Fibroblast of peridontal ligament (primary cell): ENCODE measurements at regions not wholly inside any gene's neighbourhood (a gene's known extent, or its start where the extent isn't known, plus 50 kb on each side); places are given as distances from the start of the nearest gene placed in this dataset.

Experiments
- DNase-seq: peaks from one replicate; pipeline ENCODE4 v3.0.0-alpha.2; 2010; ENCODE audit errors: extremely low read depth

DNA sequence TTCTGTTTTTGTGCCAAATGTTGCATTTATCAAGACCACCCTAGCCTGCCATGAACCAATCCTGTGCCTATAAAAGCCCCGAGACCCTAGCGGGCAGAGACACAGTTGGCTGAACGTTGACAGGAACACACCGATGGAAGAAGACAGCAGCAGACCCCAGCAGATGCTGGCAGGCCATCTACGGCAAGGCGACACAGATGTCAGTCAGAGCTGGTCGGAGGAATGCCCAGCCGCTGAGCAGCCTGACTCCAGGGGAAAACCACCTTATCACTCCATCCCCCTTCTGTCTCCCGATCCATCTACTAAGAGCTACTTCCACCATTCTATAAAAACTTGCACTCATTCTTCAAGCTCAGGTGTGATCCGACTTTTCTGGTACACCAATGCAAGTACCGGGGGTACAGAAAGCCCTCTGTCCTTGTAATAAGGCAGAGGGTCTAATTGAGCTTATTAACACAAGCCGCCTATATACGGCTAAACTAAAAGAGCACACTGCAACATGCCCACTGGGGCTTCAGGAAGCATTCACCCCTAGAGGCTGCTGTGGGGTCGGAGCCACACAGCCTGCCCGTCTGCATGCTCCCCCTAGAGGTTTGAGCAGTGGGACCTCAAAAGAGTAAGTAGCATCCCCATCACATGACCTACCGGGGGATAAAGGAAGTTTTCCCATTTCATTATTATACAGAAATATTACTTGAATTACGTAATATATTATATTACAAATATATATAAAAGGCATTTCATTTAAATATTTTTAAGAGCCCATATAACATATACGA lies 1156.3 kb upstream of the B3GALT2 start:
- no peak for DNase-seq

- DNase-seq: no peak
Measured at GRCh38 chr1:194341587-194341986, 1155.2 kb upstream of the B3GALT2 start.

DNA sequence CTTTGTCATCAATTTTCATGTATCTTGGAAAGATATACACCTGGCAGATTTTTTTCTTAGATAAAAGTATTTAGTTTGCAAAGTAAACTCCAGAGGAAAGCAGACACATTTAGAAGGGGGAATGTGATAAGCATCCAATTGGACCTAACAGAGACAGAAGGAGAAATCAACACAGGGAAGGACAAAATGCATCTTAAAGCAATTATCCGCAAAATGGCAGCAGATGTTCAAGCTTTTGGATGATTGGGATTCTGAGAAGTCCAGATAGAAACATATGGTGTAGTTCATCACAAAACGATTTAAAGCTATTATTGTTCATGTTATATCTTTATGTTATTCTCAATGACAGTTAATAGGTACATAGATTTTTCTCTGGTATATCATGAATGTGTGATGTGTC lies 1153.1 kb upstream of the B3GALT2 start:
- DNase-seq: no peak

DNA sequence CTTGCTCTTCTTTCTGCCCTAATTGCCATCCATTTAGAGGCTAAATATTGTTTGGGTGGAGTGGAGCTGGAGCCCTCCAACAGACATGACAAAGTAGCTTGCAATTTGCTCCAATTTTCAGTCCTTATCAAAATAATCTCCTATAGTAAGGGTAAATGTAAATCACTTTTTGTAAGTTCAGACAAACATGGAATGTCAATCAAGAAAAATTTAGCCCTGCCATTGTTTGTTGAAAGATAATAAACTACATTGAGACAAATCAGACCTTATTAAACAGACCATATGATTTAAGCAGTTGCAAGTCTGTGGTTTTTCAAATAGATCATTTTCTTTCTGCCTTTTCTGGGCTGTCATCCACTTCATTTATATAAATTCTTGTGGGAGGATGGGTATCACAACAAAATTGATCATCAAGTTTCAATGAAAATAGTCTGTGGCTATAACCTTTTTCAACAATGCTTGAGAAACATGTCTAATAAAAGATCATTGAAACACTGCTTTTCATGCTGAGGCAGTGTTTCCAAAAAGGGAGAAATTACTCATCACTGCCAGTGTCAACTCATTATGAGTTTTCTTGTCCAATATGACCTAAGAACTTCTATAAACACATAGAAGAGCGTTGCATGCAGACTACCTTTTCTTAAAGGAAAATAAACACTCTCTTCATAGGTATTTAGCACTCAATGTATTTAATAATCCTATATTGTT lies 1152.0 kb upstream of the B3GALT2 start:
- DNase-seq: no peak

DNA sequence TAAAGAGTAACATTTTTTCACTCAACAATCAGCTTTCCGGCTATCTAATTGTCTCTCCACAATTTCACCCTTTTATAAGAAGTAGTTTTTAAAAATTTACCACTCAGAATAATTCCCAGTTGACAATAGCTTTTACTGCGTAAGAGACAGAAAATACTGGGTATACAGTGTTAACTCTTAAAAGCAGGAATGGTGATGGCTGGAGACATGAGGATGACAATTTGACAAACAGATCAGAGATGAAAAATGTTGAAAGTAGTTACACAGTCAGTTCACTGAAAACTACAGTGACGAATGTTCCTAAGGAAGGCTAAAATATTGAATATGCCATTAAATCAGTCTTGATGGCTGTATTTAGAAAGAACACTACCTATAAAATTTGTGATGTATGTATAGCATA lies 1146.8 kb upstream of the B3GALT2 start:
- DNase-seq: no peak

DNA sequence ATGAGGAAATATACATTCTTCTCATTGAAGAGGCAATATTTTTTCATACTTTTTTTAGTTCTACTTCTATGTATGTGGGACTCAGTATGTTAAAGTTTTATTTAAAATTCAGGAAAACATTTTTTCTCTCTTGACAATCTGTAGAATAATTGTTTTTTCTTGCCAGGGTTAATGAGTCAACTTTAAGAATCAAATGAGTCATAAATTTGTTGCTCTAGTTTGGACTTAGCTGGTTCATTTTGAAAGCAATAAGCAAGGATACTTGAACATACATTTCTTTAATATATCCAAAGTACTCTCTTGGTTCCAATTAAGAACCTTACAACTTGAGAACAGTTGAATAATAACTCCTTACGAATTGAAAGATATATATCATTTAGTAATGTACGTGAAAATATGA lies 1145.3 kb upstream of the B3GALT2 start:
- DNase-seq: no peak

DNA sequence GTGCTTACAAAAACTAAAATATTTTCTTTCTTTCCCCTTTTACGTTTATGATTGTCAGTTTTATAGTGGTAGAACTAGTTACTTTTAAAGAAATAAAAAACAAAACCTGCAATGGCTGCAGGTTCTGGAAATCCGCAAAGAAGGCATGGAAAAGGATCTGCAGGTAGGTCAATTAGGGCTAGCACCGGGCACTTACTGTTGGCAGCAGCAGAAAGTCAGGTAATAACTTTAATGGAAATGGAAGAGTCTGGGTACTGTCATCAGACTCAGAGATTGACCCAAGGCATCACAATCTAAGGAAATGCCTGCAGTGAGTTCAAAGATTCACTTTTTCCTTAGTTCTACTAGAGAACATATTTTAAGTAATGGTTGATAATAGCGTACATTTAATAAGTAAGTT lies 1136.3 kb upstream of the B3GALT2 start:
- DNase-seq: no peak

- no peak for DNase-seq
Measured at GRCh38 chr1:194318790-194319280, 1132.4 kb upstream of the B3GALT2 start.

DNA sequence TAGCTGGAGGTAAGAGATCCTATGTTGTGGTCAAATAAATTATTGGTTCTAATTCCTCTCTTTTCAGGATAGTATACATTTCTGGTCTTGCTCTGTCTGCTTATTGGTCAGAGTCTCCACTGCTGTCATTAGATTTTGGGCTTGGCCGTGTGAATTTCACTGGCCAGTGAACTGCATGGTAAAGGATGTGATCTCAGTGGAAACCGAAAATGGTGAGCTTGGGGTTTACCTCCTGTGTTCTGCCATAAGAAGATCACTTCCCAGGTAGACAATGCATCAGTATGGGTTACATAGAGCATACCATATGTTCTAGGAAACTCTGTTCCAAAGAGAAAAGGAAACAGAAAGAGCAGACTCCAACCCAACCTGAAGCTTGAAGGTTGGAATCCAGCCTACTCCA lies 1123.3 kb upstream of the B3GALT2 start:
- no peak for DNase-seq

DNA sequence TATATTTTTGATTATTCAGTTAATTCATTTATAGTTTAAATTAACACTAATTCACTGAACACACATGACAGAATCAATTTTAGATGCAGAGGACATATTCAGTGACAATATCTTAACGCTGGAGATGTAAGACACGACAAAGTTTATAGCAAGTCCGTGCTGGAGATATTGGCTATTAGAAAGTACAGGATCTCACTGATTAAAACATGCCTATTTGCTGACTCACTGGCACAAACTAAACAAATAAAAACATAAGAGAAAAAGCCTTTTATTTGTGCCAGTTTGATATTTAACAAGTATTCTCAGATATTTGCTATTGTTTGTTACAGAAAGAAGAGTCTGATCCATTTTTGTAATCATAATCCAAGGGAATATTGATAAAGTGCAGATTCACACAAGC lies 1122.9 kb upstream of the B3GALT2 start:
- DNase-seq: no peak

GRCh38 chr1:194300776-194301175 lies 1114.4 kb upstream of the B3GALT2 start:
- DNase-seq: no peak

GRCh38 chr1:194300340-194300739 lies 1113.9 kb upstream of the B3GALT2 start:
- DNase-seq: no peak

- peak; percentile 2 for DNase-seq
Measured at GRCh38 chr1:194298007-194298598, 1111.7 kb upstream of the B3GALT2 start.

DNA sequence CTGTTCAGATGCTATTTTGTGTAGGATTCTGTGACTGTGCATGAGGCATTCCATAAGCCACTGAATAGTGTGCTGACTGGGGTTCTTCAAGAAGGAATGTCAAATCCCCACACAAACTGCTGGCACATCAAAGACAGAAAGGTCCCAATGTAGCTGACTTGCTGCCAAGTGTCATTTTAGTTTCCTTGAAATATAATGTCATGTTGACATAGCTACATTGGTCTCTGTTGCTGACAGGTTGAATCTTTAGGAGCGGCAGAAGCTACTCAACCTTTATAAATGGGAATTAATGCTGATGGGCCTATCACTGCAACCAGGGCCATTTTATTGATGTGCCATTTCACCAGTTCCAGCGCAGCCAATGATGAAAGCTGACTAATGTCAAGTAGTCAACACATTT lies 1110.7 kb upstream of the B3GALT2 start:
- no peak for DNase-seq

- DNase-seq: peak; percentile 7
Measured at GRCh38 chr1:194296201-194296600, 1109.8 kb upstream of the B3GALT2 start.

- DNase-seq: peak; percentile 15
Measured at GRCh38 chr1:194295685-194296084, 1109.3 kb upstream of the B3GALT2 start.

DNA sequence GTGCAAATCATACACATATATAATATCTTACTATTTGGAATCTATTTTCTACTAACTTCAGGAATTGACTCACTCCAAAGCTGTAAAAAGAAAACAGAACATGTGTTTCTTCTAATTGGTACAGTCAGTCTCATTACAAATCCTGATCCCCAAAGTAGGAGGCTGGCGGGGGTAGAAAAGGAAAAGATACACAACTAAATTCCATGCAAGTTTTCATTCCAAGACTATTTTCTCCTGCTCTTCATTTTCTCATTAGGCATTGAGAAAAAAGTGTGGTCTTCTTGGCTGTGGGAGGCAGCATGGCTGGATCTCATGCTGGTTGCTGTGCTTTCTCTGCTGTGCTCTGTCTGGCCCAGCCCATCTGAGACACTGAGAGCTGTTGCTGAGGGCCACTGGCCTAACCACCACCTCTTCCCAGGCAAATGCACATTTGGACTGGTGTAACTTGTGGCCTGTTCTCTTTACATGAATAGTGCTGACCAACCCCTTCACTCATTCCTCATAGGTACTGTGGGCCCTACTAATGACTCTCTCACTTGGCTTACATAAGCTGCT lies 1107.5 kb upstream of the B3GALT2 start:
- no peak for DNase-seq

GRCh38 chr1:194292966-194293365 lies 1106.6 kb upstream of the B3GALT2 start:
- no peak for DNase-seq

DNA sequence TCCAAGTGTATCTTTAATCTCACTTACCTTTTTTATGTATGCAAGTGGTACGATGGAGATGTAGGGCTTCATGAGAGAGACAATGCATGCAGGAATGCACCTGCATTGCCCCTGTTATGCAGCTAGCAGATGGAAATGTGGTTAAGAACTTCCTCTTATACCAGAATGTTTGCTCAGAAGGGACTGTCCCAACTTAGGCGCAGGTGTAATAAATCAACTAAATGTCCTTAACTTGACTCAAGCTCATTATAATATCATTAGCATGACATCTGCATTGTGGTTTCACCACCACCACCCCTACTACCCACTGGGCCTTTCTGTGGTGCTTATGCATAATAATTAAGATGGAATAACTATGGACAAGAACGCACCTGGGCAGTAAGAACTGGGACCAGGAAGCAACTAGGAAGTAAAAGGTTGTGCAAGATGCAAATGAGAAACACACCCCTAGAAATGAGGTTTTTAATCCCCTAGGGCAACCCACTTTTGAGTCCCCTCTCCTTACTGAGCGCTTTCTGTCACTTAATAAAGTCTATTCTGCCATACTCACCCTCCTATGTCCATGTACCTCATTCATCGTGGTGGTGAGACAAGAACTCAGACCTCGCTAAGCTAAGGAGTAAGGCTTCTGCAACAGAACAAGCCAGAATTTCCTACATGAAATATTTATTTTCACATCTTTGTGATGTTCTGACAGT lies 1103.3 kb upstream of the B3GALT2 start:
- no peak for DNase-seq

- DNase-seq: no peak
Measured at GRCh38 chr1:194288238-194288637, 1101.8 kb upstream of the B3GALT2 start.

DNA sequence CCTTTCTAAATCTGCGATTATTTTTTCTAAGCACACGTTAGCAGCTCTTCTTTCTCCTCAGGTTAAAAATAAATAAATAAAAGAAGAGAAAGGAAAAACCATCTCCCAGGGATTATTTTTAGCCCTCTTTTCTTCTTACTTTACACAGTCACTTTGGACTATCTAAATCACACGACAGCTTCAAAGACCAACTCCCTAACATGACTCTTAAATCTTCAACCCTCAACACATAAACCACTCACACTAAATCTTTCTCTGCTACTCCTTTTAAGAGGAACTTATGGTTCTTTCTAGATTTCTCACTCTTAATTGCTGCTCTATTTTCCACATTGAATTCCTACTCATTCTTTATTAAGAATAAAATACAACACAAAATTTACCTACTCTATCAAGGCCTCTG lies 1095.0 kb upstream of the B3GALT2 start:
- DNase-seq: no peak

DNA sequence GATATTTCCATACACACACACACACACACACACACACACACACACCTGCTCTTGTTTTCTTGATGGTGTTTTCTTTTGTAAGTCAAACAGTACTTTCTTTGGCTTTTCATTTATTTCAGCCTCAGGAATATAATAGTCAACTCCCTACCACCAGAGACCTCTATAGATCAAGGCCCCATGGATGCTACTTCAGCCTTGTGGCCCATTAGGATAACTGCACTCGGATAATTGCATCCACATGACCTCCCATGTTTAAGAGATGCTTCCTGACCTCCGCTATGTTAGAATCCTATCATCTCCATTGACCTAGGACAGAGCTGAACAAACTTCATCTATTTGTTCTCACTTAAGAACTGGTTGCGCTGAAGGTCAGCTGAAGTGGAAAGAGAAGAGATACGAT lies 1094.0 kb upstream of the B3GALT2 start:
- no peak for DNase-seq
